GM21529 (cell line): ENCODE measurements at regions not wholly inside any gene's neighbourhood (a gene's known extent, or its start where the extent isn't known, plus 50 kb on each side); places are given as distances from the start of the nearest gene placed in this dataset.
"Not testable (repeated sequence)": the region's sequence is repeated elsewhere in the genome, so short reads cannot be mapped to it uniquely, and the experiment has no call there.

Experiments
- ATAC-seq: cut with Tn5 transposase; IDR thresholded peaks from one replicate; pipeline ENCODE4 v1.9.1; 2021; ENCODE audit not compliant: unreplicated experiment

GRCh38 chr6:149233056-149233715, 84.3 kb upstream of the TAB2 start:
- ATAC-seq: no peak

- ATAC-seq: no peak
Measured at GRCh38 chr6:149234051-149234962, 83.2 kb upstream of the TAB2 start.

- peak; percentile 89 for ATAC-seq
Measured at GRCh38 chr6:149235130-149235561, 82.4 kb upstream of the TAB2 start.

GRCh38 chr6:149236589-149236988, 80.9 kb upstream of the TAB2 start:
- no peak for ATAC-seq

- ATAC-seq: no peak
Measured at GRCh38 chr6:149237464-149237863, 80.0 kb upstream of the TAB2 start.

GRCh38 chr6:149239573-149240209, 77.8 kb upstream of the TAB2 start:
- ATAC-seq: no peak

GRCh38 chr6:149242883-149243282, 74.6 kb upstream of the TAB2 start:
- no peak for ATAC-seq

GRCh38 chr6:149244105-149244504, 73.4 kb upstream of the TAB2 start:
- no peak for ATAC-seq

- peak; percentile 99 for ATAC-seq
Measured at GRCh38 chr6:149246691-149247384, 70.7 kb upstream of the TAB2 start.

GRCh38 chr6:149247385-149247763, 70.1 kb upstream of the TAB2 start:
- ATAC-seq: no peak

- ATAC-seq: not testable (repeated sequence)
Measured at GRCh38 chr6:149248263-149248662, 69.2 kb upstream of the TAB2 start.

- ATAC-seq: no peak
Measured at GRCh38 chr6:149248693-149249369, 68.7 kb upstream of the TAB2 start.

- ATAC-seq: no peak
Measured at GRCh38 chr6:149249370-149250357, 67.8 kb upstream of the TAB2 start.

- no peak for ATAC-seq
Measured at GRCh38 chr6:149250951-149251350, 66.6 kb upstream of the TAB2 start.

- ATAC-seq: no peak
Measured at GRCh38 chr6:149252622-149253021, 64.9 kb upstream of the TAB2 start.

- no peak for ATAC-seq
Measured at GRCh38 chr6:149254253-149254652, 63.3 kb upstream of the TAB2 start.

GRCh38 chr6:149259753-149260152, 57.8 kb upstream of the TAB2 start:
- ATAC-seq: no peak

GRCh38 chr6:149260214-149260874, 57.2 kb upstream of the TAB2 start:
- no peak for ATAC-seq
